COLO668 (cell line): ENCODE measurements at regions not wholly inside any gene's neighbourhood (a gene's known extent, or its start where the extent isn't known, plus 50 kb on each side); places are given as distances from the start of the nearest gene placed in this dataset.
"Not testable (repeated sequence)": the region's sequence is repeated elsewhere in the genome, so short reads cannot be mapped to it uniquely, and the experiment has no call there.

ENCODE experiments used
- DNase-seq: peaks from one replicate; lab custom pipeline; 2025; ENCODE audit not compliant: unreplicated experiment; lab: John Stamatoyannopoulos, UW

DNA sequence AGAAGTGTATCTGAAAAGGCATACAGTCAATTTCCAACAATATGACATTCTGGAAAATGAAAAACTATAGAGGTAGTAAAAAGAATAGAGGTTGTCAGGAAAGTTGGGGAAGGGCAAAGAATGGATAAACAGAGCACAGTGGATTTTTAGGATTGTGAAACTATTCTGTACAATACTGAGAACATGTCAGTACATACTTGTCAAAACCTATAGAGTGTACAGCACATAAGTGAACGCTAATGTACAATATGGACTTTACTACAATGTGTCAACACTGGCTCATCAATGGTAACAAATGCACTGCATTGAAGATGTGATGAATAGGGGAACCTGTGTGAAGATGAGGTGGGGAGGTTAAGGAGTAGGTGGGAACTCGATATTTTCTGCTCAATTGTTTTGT is 483.0 kb upstream of the PFKP start:
- no peak for DNase-seq

DNA sequence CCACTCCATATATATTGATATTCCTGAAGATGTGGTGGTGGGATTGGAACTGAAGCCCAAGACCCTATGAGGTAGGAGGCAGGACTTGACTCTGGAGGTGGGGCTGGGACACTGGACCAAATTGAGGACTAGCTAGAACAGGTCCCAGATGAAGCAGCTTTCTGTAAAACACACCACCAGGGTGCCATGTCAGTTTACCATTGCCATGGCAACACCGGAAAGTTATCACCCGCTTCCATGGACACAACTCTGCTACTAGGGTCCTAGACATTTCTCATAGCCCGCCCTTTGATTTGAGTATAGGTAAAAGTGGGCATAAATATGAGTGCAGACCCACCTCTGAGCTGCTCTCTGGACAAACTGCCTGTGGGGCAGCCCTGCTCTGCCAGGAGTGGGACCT is 490.5 kb upstream of the PFKP start:
- DNase-seq: no peak

DNA sequence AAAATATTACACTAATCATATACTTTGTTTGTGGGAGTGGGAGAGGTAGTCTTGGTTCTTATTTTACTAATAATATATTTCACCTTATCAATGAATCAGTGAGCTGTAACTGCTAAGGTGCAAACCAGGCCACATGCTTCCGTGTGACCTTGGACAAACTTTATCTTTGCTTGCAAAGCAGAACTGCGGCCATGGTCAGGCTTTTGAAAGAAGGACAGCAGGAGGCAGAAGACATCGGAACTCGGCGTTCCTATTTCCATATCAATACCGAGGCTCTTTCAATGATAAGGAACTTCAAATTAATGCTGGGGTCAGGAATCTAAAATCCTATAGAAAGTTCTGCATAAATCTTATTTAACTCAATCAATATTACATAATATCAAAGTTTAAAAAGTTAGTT is 491.9 kb upstream of the PFKP start:
- DNase-seq: no peak

DNA sequence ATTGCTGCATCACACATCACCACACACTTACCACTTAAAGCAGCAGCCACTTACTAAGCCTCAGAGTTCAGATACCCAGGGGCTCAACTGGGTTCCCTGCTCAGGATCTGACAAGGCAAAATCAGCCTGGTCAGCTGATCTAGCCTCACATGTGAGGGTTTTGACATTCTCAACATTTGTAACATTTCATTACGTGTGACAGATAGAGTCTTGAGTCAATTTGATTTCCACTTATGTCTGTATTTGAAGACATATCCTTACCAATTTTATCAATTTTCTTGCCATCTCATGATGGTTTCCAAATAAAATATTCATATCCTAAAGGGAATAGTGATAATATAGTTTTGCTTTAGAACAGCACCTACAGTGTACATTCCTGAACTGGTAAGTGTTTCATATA is 494.7 kb upstream of the PFKP start:
- DNase-seq: no peak

DNA sequence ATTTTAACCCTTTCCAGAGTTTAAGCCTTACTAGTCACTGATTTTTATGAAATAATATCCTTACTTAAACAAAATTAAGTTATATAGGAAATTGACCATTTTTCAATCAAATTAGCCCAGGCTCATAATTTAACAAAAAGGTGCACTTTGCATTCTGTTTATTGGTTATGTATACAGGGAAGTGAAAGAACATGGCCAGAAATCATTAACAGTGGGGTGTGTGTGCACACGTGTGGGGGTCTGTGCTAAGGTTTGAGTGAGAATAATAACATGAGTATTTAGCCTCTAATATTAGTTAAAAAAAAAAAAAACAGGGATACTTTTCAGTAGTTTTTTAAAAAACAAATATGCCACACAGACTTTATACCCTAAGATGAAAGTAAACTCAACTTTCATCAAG is 510.5 kb upstream of the PFKP start:
- DNase-seq: no peak

DNA sequence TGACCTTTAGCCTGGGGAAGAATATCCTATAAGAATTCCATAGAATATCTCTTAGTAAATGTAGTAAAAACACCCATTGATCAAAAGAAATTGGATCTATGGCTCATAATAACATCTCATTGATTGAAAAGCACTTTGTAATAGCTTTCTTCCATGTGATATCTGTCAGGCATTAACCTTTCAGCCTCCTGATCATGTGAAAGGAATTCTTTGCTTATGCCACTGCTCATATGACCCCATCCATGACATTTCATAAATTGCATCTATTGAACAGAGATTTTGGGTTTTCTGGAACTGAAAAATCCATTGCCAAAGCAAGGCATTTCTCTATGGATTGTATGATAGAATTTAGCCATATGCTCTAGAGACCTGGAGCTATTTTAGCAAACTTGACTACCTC is 519.3 kb upstream of the PFKP start:
- no peak for DNase-seq

DNA sequence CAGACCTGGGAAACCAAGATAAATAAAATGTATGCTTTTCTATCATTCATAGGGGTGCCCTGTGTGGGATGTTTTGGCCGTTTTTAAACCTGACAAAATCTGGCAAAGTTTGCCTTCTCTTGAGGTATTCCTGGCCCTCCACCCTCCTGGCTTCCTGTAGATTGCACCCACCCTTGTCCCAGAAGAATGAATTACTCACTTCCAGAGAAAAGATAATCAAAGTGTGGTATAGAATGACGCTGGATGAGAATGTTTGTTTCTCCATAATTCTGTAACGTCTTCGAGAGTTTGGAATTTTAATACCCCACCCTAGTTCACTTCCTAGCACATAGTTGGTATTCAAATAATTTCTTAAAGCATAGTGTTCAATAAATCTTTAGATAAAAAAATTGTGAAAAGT is 519.7 kb upstream of the PFKP start:
- DNase-seq: no peak

DNA sequence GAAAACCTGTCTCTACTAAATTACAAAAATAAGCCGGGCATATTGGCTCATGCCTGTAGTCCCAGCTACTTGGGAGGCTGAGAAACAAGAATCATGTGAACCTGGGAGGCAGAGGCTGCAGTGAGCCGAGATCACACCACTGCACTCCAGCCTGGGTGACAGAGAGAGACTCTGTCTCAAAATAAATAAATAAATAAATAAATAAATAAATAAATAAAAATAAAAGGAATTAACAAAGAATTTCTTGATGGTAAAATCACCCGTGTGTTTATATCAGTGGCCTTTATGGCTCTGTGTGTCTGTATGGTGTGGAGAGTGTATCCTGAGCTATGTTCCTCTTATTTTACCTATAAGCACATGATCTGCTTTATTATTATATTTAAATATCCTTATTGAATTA is 520.5 kb upstream of the PFKP start:
- not testable (repeated sequence) for DNase-seq

DNA sequence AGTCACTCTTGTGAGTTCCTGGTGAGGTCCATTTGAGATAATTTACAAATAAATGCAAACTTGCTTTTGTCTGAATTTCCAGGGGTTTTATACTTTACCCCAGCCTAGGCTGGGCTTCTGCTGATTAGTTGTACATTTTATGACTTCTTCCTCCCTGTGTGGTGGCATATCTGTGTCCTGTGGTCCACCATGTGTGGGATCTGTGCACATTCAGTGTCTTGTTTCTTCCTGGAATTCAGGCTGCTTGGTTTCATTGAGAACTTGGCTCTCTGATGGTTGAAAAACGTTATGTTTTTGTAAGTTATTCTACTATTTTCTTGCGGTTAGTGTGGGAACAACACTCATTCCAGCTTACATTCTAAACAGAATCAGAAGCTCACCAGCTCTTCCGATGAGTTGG is 523.4 kb upstream of the PFKP start:
- DNase-seq: no peak

DNA sequence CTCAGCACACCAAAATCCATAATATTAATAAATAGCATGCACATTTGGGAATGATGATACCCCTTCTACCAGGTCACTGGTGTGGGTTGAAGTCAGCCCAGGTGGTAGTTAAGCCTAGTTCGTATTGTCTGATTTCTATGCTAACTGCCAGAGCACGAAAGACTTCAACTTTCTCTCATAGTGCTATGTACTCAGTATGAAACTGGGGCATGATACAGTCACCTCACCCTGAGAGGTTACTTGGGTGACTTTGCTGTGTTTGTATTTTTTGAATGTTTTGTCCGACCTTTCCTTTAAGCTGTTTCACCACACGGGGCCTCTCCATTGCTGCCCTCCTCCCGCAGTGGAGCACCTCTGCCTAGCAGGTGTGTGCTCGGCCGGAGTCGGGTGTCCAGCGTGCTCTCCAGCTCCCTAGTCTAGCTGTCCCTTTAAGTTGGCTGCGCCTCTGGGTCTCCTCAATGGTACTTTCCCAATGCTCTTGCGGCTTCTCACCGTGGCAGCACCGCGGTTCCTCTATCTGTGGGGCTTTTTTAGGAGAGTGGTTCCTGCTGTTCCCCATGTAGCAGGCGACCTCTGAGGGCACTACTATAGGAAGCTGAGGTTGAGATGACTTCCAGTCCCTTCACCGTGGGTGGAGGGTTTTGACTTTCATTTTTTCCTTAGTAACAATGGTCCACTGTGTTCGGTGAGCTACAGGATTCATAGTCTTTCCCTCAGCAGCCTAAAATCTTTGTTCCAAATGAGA is 524.0 kb upstream of the PFKP start:
- no peak for DNase-seq

DNA sequence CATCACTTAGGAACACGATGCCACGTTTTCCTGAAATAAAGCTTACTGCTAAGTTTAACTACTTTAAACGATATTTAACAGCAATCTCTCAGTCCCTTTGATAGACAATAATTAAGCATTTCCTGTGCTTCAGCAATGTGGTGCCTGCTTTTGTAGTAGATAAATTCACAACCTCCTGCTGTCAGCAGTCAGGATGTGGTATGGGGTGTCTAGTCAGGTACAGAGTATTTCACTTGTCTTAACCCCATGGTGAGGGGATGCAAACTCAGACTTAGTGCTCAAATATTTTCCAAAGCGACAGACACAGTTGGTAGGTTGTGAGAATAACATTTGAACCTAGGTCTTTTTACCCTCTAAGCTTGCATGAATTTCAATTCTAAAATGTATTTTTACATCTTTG is 526.2 kb upstream of the PFKP start:
- no peak for DNase-seq

DNA sequence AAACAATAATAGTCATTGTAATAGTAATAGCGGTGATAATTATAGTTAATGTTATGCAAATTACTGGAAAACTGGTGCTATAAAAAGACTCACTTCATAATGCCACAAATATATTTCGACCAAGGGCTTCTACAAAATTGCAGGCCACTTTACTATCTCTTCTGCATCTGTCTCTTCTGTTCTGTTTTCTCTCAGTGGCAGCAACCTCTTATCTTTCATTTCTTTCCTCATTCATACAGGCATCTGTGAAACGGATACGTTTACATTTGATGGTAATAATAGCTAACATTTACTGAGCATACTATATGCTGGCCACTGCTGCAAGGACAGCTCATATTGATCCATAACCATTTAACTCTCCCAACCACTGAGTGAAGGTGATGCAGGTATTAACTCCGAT is 537.4 kb upstream of the PFKP start:
- no peak for DNase-seq

DNA sequence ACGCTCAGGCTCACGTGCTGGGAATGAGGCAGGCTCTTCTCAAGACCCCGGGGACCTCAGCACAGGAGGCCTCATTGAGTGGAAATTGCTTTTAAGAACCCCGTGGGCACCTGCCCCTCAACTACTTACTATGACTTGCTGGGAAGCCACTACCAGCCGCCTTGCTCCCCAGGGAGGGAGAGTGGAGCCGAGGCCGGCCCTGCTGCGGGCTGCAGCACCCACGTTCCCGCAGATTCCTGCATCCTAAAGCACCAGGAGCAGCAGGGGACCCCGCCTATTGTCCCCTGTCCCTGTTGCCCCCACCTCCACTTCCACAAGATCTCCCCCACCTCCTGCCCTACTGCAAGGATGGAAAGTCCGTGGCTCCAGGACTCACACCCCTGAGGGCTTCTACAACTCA is 541.6 kb upstream of the PFKP start:
- DNase-seq: no peak

DNA sequence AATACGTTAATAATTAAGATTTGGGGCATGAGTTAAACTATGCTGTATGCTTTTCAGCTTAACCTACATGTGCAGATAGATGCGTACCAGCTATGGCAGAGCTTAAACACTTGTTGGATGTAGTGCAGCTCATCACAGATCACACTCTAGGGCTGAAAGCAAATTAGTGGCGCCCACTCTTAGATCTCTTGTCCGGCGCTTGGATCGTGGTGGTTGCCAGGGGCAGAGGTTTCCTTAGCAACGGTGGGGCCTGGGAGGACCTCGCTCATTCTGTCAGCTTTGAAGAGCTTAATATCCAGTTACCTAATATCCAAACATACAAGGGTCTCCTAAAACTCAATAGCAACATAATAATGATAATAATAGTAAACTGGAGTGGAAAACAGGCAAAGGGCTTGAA is 548.2 kb upstream of the PFKP start:
- no peak for DNase-seq

DNA sequence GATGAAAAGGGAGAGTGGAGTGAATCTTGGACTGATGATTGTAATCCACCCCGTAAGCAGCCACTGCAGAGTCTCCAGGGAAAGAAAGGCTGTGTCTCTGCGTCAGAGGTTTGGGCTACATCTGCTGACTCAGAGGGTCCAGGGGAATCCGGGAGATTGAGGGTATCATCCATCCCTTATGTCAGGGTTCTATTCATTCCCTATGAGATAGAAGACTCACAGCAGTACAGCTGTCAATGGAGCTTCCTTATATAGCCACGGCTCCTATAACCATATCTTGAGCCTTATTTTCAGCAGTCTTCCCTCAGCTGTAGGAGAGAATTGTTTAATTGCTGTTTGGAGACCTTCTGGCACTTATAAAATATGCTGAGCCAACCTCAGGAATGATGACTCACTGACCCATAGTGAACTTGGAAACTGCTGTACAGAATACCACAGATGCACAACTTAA is 558.2 kb upstream of the PFKP start:
- no peak for DNase-seq

DNA sequence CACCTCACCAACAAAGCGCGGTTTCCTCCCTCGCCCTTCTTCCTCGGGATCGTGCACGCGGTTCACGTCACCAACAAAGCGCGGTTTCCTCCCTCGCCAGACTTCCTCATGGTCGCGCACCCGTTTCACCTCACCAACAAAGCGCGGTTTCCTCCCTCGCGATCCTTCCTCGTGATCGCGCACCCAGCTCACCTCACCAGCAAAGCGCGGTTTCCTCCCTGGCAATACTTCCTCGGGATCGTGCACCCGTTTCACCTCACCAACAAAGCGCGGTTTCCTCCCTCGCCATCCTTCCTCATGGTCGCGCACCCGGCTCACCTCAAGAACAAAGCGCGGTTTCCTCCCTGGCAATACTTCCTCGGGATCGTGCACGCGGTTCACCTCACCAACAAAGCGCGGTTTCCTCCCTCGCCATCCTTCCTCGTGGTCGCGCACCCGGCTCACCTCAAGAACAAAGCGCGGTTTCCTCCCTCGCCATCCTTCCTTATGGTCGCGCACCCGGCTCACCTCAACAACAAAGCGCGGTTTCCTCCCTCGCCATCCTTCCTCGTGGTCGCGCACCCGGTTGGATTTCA is 565.9 kb upstream of the PFKP start:
- DNase-seq: not testable (repeated sequence)

DNA sequence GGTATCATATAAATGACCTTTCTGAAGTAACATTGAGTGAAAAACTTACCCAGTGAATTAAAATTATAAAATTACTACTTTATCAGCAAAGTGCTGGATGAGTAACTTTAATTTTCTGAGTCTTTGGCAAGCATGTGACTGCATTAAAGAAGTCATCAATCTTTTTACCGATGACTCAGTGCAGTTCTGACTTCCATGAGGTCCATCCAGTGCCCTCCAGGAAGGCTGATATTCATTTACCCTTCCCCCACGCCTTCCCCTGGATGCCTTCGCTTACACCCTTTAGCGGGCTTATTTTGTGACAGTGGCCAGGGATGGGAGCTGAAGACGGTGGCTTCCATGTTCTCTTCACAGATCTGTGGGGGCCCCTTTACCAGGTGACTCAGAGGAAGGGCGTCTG is 572.9 kb upstream of the PFKP start:
- no peak for DNase-seq

DNA sequence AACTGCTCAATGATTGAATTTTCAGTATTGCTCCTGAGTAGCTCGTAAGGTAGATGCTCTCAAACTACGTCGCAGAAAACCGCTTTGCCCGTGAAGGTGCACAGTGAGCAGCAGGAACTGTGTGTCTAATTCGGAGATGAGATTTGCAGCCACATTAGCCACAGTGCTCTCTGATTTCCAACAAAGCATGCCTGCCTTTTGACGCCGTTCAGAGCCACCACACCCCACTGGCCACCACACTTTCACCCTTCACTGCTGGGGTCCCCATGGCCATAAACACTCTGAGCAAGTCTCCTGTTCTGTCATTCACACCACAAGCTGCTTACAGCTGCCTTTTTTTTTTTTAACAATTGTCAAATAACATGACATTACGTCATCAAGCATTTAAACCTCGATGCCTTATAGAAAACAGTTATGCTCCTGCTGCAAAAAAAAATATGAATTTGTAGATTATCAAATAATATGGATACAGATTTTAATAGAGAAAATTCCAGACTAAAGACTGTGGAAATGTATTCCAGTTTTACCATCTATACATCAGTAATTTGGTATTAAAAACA is 578.8 kb upstream of the PFKP start:
- no peak for DNase-seq

DNA sequence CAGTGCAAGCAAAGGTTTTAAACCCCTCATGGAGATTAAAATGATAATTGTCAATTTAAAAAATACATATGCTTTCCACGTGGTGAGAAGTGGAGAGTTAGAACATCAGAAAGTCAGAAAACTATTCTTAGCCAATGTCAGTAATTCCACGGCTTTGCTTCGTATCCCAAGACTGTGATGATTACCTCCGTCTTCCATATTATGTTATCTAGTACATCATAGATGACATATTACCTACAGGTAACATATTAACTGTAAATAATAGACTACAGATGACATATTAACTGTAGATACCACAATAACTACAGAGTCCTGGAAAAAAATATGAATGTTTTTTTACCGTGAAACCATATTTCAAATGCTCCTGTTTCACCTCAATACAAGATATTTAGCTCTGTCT is 579.4 kb upstream of the PFKP start:
- DNase-seq: no peak

DNA sequence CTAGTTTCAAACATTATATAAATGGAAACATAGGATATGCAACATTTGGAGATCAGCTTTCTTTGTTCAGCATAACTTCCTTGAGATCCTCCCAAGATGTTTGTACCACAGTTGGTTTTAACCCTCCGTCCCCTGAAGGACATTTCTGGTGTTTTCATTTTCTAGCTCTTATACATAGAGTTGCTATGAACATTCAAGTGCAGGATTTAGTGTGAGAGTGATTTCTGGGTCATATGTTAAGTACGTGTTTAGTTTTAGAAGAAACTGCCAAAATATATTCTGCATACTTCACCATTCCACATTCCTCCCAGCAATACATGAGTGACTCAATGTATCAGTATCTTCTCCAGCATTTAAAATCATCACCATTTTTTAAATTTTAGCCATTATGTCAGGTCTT is 588.7 kb upstream of the PFKP start:
- no peak for DNase-seq

DNA sequence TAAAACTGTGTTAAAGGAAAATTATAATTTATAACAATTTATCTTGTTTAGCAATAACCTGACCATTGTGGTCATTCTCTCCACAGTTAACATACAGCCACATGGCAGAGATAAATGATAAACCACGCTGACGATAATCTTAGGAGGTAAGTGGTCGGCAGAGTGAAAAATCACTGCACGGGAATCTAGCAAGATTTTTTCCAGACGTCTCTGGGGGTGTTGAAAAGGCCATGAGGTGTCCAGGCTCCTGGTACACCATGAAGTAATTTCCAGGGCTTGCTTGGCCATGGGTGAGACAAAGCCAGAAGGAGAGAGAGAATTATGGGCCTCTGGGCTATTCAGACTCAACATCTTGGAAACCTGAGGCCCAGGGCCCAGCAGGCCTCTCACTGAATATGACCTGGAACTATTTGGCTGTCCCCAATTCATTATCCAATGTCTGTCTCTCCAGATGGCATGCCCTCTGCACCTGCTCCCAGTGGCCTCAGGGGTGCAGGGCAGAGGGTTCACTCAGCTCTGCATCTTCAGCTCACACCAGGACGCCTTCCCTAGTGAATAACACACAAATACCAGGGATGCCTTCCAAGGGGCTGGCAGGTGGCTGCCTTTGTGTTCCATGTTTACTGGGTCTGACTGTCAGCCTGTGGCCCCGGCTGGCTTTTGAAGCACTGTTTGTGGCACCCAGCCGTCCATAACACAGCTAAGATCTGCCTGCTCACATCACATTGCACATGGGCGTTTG is 590.4 kb upstream of the PFKP start:
- DNase-seq: peak; percentile 61

DNA sequence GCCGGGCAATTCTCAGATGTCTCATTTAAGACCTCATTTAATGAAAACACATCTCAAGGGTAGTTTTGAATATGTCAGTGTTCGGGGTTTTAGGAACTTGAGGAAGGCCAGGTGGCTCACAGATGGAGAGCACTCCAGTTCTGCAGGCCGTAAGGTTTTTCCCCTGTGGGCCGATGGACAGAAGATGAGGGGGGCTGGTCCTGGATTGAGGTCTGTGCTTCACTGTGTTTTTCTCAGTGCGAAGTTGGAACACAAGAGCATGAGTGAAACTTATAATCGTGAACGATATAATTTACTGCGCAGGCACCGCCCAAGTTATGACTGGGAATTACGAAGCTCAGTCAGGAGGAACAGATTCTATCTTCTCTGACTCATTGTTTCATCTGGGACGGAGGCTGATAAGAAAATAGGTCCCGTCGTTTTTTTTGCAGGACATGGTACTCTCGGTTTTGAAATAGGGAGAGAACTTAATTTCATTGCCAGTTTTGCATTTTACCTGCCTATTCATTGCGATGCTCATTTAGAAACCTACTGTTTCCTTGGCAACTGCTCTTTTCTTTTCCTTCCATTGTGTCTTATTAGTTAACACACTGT is 591.0 kb upstream of the PFKP start:
- DNase-seq: no peak
